GM12892 (cell line): ENCODE measurements at regions not wholly inside any gene's neighbourhood (a gene's known extent, or its start where the extent isn't known, plus 50 kb on each side); places are given as distances from the start of the nearest gene placed in this dataset.
"Not testable (repeated sequence)": the region's sequence is repeated elsewhere in the genome, so short reads cannot be mapped to it uniquely, and the experiment has no call there.

Source experiments
- POLR2A ChIP-seq: IDR thresholded peaks from 2 replicates; pipeline ENCODE4 v1.6.1; 2011; ENCODE audit warnings: low read depth, low read length, control low read depth
- POLR2AphosphoS5 ChIP-seq: IDR thresholded peaks from 2 replicates; pipeline ENCODE4 v1.6.1; 2011; ENCODE audit warnings: low read depth, low read length, control low read depth
- TAF1 ChIP-seq: IDR thresholded peaks from 2 replicates; pipeline ENCODE4 v1.6.1; 2011; ENCODE audit warnings: low read depth, mild to moderate bottlenecking, control low read depth, low read length, borderline replicate concordance

DNA sequence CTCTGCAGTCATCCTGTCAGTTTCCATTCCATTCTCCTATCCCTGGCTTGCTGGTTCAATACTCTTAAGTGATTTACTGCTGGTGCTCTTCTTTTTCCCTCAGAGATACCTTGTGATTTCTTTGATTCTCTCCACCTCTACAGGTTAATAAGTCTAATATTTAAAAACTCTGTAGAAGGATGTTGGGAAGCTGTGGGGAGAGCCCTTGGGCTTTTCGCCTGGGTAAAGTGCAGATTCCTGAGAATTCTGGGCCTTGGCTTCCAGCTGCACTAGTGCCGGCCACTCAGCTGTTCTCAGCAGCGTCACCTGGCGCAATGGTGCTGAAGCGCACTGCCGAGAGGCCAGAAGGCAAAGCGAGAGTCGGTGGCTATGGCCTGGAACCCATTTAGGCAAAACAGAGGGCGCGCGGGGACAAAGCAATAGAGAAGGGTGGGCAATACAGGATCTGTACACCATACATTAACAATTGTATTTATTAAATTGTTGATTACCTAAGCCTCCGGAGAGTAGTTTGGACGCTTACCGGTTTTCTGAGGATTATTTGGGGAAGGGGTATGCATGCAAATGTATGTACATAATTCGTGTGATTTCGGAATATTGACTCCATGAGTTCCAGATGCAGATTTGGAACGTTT is 130.3 kb downstream of the PPIAL4A start:
- not testable (repeated sequence) for TF ChIP-seq POLR2A, POLR2AphosphoS5, TAF1
